GM15510 (cell line): ENCODE measurements at regions not wholly inside any gene's neighbourhood (a gene's known extent, or its start where the extent isn't known, plus 50 kb on each side); places are given as distances from the start of the nearest gene placed in this dataset.

Experiments
- POLR2A ChIP-seq: IDR thresholded peaks from 3 replicates; pipeline ENCODE4 v1.6.1; 2011; ENCODE audit warnings: borderline replicate concordance; ENCODE audit not compliant: insufficient read length; ENCODE audit errors: extremely low read depth

DNA sequence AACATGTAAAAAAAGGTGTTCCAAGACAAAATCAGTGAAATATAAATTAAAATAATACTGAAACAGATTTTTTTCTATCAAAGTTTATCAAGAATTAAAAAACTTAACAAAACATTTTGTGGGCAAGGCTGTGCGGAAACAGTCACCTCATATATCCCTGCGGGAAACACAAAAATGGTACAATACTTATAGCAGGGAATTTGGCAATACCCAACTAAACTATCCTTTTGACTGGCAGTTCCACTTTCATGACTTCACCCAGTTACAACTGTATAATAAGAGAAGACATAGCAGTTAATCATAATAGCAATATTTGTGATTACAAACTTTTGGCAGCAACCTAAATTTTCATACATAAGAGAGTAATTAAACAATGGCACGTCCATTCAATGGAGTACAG is 121.5 kb upstream of the EGLN3 start:
- no peak for TF ChIP-seq POLR2A

DNA sequence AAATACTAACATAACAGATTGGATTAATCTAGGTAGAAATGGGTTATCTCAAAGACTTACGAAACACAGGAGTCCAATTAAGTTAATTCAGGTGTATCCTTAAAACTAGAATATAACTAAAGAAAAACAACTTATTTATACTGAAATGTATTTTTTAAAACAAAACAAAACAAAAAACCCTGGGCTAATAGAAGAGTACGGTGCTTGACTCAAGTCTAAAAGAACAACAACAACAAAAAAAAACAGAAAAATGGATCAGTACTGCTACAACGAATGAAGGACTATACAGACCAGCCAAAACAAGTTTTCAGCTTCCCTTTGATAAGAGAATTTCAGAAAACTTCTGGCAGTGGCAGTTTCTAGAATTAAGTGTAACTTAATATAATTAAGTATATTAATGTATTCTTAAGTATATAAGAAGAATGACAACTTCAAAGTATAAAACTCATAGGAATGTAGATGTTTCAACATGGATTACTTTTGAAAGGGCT is 120.1 kb upstream of the EGLN3 start:
- TF ChIP-seq POLR2A: no peak

DNA sequence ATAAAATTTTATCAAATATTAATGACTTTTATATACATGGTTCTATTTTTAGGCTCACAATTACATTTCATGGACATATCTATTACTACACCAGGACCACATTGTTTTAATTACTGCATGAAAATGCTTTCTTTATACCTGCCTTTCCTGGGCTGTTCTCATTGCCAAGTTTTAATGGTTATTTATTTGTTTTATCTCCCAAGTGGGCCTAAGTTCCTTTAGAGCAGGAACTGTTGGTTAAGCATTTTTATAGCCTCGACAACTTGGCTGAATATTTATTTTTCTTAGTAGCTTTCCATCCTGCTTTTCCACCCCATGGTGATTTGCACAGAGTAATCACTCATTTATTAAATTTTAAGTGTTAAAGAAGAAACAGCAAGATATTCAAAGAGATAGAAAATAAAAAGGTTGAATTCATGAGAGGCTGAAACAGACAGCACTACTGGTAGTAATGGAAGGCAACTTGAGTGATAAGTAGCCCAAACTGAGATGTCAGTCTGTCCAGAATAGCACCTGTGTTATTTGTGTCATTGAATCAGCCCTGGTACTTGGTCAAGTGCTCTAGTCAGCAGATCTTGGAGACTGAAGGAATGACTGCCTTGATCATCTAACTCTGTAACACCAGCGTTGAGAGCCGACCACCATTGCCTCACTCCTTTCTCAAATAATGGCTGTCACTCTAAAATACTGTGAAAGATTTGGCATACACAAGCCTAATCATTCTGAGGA is 119.1 kb upstream of the EGLN3 start:
- no peak for TF ChIP-seq POLR2A

DNA sequence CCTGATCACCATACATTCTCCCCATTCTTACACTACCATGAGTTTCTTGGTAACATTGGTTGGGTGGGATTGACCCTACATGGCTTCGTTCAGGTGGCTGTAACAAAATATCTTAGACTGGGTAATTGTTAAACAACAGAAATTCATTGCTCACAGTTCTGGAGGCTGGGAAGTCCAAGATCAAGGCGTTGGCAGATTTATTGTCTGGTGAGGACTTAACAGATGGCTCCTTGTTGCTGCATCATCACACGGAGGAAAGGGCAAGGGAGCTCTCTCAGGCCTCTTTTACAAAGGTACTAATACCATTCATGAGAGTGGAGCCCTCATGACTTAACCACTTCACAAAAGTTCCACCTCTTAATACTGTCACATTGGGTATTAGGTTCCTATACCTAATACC is 116.7 kb upstream of the EGLN3 start:
- no peak for TF ChIP-seq POLR2A

GRCh38 chr14:34065690-34066391 is 115.0 kb upstream of the EGLN3 start:
- TF ChIP-seq POLR2A: no peak

- no peak for TF ChIP-seq POLR2A
Observed at GRCh38 chr14:34065236-34065635, 114.4 kb upstream of the EGLN3 start.

GRCh38 chr14:34064349-34064748 is 113.5 kb upstream of the EGLN3 start:
- no peak for TF ChIP-seq POLR2A

DNA sequence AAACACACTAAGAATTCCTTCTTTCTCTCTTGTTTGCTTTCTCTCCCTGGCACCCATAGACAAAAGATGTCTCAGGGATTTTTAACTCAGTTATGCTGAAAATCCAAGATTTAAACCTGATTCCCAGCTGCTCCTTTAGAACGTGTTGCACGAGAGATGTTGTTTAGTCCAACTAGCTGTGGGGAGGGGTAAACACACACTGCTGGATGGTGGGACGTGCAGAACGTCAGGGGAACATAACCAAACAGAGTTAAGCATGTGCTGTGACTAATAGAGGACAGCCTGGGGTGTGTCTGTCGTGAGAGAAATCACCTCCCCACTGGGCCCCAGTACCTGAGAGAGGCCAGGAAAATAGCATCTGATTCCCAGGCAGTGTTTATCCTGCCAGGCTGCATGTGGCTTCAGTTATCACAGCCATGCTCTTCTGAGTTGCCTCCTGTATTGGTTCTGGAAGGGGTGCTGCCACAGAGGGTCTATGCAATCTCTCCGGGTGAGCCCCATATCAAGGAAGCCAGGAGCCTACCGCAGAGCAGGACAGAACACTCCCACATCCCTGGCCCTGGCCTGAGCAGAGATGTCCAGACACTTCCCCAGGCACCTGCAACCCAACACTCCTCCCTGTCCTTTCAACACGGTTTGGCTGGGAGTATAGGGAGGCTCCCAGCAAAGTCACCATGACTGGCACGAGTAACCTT is 112.7 kb upstream of the EGLN3 start:
- TF ChIP-seq POLR2A: no peak

DNA sequence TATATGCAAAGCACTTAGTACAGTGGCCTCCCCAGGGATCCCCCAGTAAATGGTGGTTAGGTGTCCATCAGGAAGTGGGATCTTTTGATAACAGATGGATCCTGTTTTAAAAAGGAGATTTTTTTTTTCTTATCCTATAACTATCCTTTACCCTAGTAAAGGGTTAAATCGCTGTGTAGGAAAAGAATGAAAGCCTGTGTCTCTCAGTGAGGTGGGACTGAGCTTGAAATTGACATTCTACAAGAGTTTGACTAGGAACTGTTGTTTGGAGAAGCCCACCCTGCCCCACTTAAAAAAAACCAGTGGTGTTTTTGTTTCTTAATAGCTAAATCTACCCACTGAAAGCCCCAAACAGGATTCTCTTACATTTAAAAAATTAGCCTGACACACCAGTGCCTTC is 112.2 kb upstream of the EGLN3 start:
- TF ChIP-seq POLR2A: no peak

DNA sequence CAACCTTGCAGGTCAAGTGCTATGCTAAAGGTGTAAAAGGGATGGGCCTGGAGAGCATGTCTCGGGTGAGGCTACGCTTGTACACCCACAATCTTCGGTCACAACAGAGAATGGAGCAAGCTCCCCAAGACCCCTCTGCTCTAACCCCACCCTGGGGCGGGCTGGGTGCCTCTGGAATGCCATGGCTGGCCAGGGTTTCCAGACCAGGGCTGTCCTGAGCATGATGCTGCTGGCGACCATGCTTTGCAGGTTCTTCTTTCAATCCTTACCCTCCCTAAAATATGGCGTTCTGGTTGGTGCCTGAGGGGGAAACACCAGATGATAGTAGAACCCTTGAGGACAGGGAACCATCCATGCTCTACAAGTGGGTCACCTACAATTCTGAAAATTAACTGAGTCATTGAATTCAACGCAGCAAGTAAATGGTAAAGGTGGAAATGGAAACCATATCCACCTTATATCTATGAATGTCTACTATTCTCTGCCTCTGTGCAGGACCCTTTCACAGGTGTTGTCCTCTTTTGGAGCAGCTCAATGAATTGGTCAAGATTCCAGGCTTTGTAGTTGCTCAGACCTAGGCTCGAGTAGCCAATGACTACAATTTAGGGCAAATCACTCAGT is 111.6 kb upstream of the EGLN3 start:
- TF ChIP-seq POLR2A: no peak

- TF ChIP-seq POLR2A: no peak
Observed at GRCh38 chr14:34060651-34060999, 109.8 kb upstream of the EGLN3 start.

- peak; percentile 45 for TF ChIP-seq POLR2A
Observed at GRCh38 chr14:34059925-34060650, 109.2 kb upstream of the EGLN3 start.

DNA sequence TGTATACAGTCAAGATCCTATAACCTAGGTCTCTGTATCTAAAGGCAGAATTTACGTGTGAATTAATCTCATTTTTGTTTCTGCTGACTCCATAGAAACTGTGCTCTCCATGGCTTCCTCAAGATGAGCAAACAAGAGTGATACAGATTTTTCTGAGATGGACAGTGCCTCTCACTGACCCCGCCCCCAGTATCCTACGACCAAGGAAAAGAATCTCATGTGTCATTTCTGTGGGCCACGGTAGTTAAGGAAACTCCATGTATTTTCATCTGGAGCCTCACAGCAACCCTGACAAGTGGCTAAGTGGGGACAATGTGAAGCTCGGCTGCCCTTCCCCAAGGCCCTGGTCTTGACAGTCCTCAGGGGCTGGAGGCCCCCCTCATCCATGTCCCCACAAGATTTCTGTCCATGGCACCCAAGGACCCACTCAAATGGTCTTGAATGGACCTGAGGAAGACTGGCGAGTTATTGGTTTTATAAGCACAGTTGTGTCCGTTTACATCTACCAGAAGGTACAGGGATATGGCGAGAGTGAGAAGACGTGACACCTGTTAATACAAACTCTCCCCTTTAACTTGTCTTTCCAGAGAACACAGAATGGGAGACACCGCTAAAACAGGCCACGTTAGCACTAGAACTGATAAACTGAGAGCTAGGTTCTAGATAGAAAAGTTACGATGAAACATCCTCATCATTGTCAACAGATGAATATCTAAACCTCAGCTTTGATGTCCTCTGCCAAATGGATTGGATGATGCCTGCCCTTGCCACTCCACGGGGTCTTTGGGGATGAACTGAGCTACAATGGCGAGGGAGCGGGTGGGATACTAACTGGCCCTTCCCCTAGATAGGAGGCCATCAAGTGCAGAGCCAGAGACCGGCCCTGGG is 108.4 kb upstream of the EGLN3 start:
- no peak for TF ChIP-seq POLR2A

- TF ChIP-seq POLR2A: no peak
Observed at GRCh38 chr14:34058510-34058909, 107.6 kb upstream of the EGLN3 start.
